Fibroblast of lung (primary cell): ENCODE measurements at regions not wholly inside any gene's neighbourhood (a gene's known extent, or its start where the extent isn't known, plus 50 kb on each side); places are given as distances from the start of the nearest gene placed in this dataset.

Experiments
- DNase-seq, 2 donors: peaks; one replicate each; pipeline versions ENCODE4 v3.0.0 to v3.0.0-alpha.2; 2010; ENCODE audit warnings: low read depth in 2 of 2
- H2AFZ ChIP-seq: 2 replicates; pipeline ENCODE4 v1.5.1; 2012; ENCODE audit warnings: low read length, control low read depth, inconsistent platforms
- H3K27ac ChIP-seq: 2 replicates; pipeline ENCODE4 v1.5.1; 2011; ENCODE audit warnings: low read length, control low read depth; ENCODE audit not compliant: insufficient read depth
- H3K27me3 ChIP-seq: 2 replicates; pipeline ENCODE4 v1.5.1; 2011; ENCODE audit warnings: mild to moderate bottlenecking, low read length; ENCODE audit not compliant: control insufficient read depth, insufficient read depth
- H3K36me3 ChIP-seq: 2 replicates; pipeline ENCODE4 v1.5.1; 2011; ENCODE audit warnings: low read length; ENCODE audit not compliant: control insufficient read depth, insufficient read depth
- H3K4me1 ChIP-seq: 2 replicates; pipeline ENCODE4 v1.5.1; 2011; ENCODE audit warnings: low read length; ENCODE audit not compliant: control insufficient read depth, insufficient read depth; ENCODE audit errors: extremely low read depth
- H3K4me2 ChIP-seq: 2 replicates; pipeline ENCODE4 v1.5.1; 2011; ENCODE audit warnings: low read length, control low read depth; ENCODE audit not compliant: insufficient read depth; ENCODE audit errors: extremely low read depth
- H3K4me3 ChIP-seq, 4 experiments: fragments of 200-600 bp in 1 of 4; sonication (generic) in 1 of 4; replicated peaks in 1 of 4; 2 replicates each; pipeline ENCODE4 v1.5.1; 2011 to 2016; ENCODE audit warnings: low read length in 4 of 4, low read depth in 3 of 4, mild to moderate bottlenecking in 3 of 4, control low read depth in 2 of 4, inconsistent platforms in 1 of 4, mixed read lengths in 1 of 4; ENCODE audit not compliant: insufficient read depth in 1 of 4; ENCODE audit errors: control extremely low read depth in 1 of 4
- H3K79me2 ChIP-seq: 2 replicates; pipeline ENCODE4 v1.5.1; 2012; ENCODE audit warnings: mild to moderate bottlenecking, low read length, inconsistent platforms; ENCODE audit not compliant: control insufficient read depth, insufficient read depth
- H3K9ac ChIP-seq: 2 replicates; pipeline ENCODE4 v1.5.1; 2011; ENCODE audit warnings: mild to moderate bottlenecking, low read length, control low read depth; ENCODE audit not compliant: insufficient read depth
- H3K9me3 ChIP-seq: 2 replicates; pipeline ENCODE4 v1.5.1; 2012; ENCODE audit warnings: low read depth, low read length; ENCODE audit not compliant: control insufficient read depth, insufficient read depth
- H4K20me1 ChIP-seq: 2 replicates; pipeline ENCODE4 v1.5.1; 2011; ENCODE audit warnings: low read length; ENCODE audit not compliant: control insufficient read depth, insufficient read depth; ENCODE audit errors: extremely low read depth
- CTCF ChIP-seq, 2 donors: IDR thresholded peaks in 1 of 2; conservative IDR thresholded peaks in 1 of 2; 1 replicate in 1 of 2; 2 replicates in 1 of 2; pipeline ENCODE4 v1.5.1; 2011 to 2012; ENCODE audit warnings: low read length in 2 of 2, control low read depth in 1 of 2, inconsistent platforms in 1 of 2, low read depth in 1 of 2, mild to moderate bottlenecking in 1 of 2
- EZH2 ChIP-seq: IDR thresholded peaks from 2 replicates; pipeline ENCODE4 v1.5.1; 2012; ENCODE audit warnings: low read length, control low read depth, mild to moderate bottlenecking; ENCODE audit errors: missing control alignments

GRCh38 chr1:194055536-194055935 lies 869.1 kb upstream of the B3GALT2 start:
- H3K9me3 ChIP-seq: no peaks in the 10 kb centered on the region
- no peak overlapping the region for H3K27ac ChIP-seq
- H3K36me3 ChIP-seq: no peaks in the 10 kb centered on the region
- no peak overlapping the region for H3K4me2 ChIP-seq
- H3K27me3 ChIP-seq: no peaks in the 10 kb centered on the region
- TF ChIP-seq CTCF (conservative IDR thresholded peaks at IDR 0.05 in 1 of 2, IDR thresholded peaks at IDR 0.05 in 1 of 2; ENCODE audit: low read depth in 1 of 2, low read length in 2 of 2): no peak
- no peak for TF ChIP-seq EZH2
- no peaks in the 10 kb centered on the region for H3K79me2 ChIP-seq
- H3K4me3 ChIP-seq: no peak overlapping the region
- H2AFZ ChIP-seq: no peak overlapping the region
- DNase-seq: peak in 1 of 2 donors; percentile 10
- no peaks in the 10 kb centered on the region for H4K20me1 ChIP-seq
- no peak overlapping the region for H3K9ac ChIP-seq
- no peaks in the 10 kb centered on the region for H3K4me1 ChIP-seq

- Histone ChIP-seq H4K20me1 (no peaks in the 10 kb centered on the region), H3K4me3 (no peak overlapping the region), H3K4me1 (no peaks in the 10 kb centered on the region), H3K27me3 (no peaks in the 10 kb centered on the region), H3K36me3 (no peaks in the 10 kb centered on the region), H3K9me3 (no peaks in the 10 kb centered on the region), H3K27ac (no peak overlapping the region), H3K79me2 (no peaks in the 10 kb centered on the region), H3K4me2 (no peak overlapping the region), H3K9ac (no peak overlapping the region), H2AFZ (no peak overlapping the region)
- DNase-seq: no peak
- TF ChIP-seq EZH2 (no peak), CTCF (conservative IDR thresholded peaks at IDR 0.05 in 1 of 2, IDR thresholded peaks at IDR 0.05 in 1 of 2; ENCODE audit: low read depth in 1 of 2, low read length in 2 of 2) (no peak)
Measured at GRCh38 chr1:194052514-194053338, 866.3 kb upstream of the B3GALT2 start.

GRCh38 chr1:194047921-194048320 lies 861.5 kb upstream of the B3GALT2 start:
- TF ChIP-seq CTCF (conservative IDR thresholded peaks at IDR 0.05 in 1 of 2, IDR thresholded peaks at IDR 0.05 in 1 of 2; ENCODE audit: low read depth in 1 of 2, low read length in 2 of 2) (no peak), EZH2 (no peak)
- DNase-seq: no peak
- H4K20me1 ChIP-seq: no peaks in the 10 kb centered on the region
- H3K4me3 ChIP-seq: no peak overlapping the region
- no peak overlapping the region for H2AFZ ChIP-seq
- H3K79me2 ChIP-seq: no peaks in the 10 kb centered on the region
- no peaks in the 10 kb centered on the region for H3K27me3 ChIP-seq
- no peaks in the 10 kb centered on the region for H3K9me3 ChIP-seq
- no peak overlapping the region for H3K4me2 ChIP-seq
- no peak overlapping the region for H3K27ac ChIP-seq
- H3K9ac ChIP-seq: no peak overlapping the region
- no peaks in the 10 kb centered on the region for H3K4me1 ChIP-seq
- no peaks in the 10 kb centered on the region for H3K36me3 ChIP-seq
